VCaP (cell line): ENCODE measurements at regions not wholly inside any gene's neighbourhood (a gene's known extent, or its start where the extent isn't known, plus 50 kb on each side); places are given as distances from the start of the nearest gene placed in this dataset.
A peak's percentile ranks its signal among the peaks of the same experiment; 100 is the strongest.

Source experiments
- H3K27ac ChIP-seq: fragments of 450-650 bp; 2 replicates; pipeline ENCODE4 v1.5.1; 2017
- CTCF ChIP-seq: fragments of 450-650 bp; conservative IDR thresholded peaks from 2 replicates; pipeline ENCODE4 v1.5.1; 2017; ENCODE audit warnings: mild to moderate bottlenecking, moderate library complexity

- no peak for TF ChIP-seq CTCF
- H3K27ac ChIP-seq = no peak overlapping the region
These were observed 336.6 kb upstream of the THRB start for GRCh38 chr3:24831221-24831620.

- H3K27ac ChIP-seq = no peak overlapping the region
- TF ChIP-seq CTCF = no peak
These were observed 338.2 kb upstream of the THRB start for GRCh38 chr3:24832891-24833290.

- no peak for TF ChIP-seq CTCF
- no peak overlapping the region for H3K27ac ChIP-seq
These were observed 339.8 kb upstream of the THRB start for GRCh38 chr3:24834442-24834841.

- no peak for TF ChIP-seq CTCF
- H3K27ac ChIP-seq = no peak overlapping the region
These were observed 340.9 kb upstream of the THRB start for GRCh38 chr3:24835510-24835909.

- TF ChIP-seq CTCF = no peak
These were observed 343.0 kb upstream of the THRB start for GRCh38 chr3:24837601-24838000.

GRCh38 chr3:24838533-24838932, 343.9 kb upstream of the THRB start:
- H3K27ac ChIP-seq = peak overlapping the region; percentile 45
- TF ChIP-seq CTCF = no peak

More at GRCh38 chr3:24837601-24838000, 343.0 kb upstream of the THRB start:
- peak overlapping the region; percentile 45 for H3K27ac ChIP-seq

- H3K27ac ChIP-seq = no peak overlapping the region
- TF ChIP-seq CTCF = no peak
These were observed 349.3 kb upstream of the THRB start for GRCh38 chr3:24843955-24844354.
